HG03108 (cell line): ENCODE measurements at regions not wholly inside any gene's neighbourhood (a gene's known extent, or its start where the extent isn't known, plus 50 kb on each side); places are given as distances from the start of the nearest gene placed in this dataset.

ENCODE experiments used
- ATAC-seq: cut with Tn5 transposase; IDR thresholded peaks from one replicate; pipeline ENCODE4 v1.9.1; 2021; ENCODE audit warnings: moderate library complexity; ENCODE audit not compliant: unreplicated experiment

DNA sequence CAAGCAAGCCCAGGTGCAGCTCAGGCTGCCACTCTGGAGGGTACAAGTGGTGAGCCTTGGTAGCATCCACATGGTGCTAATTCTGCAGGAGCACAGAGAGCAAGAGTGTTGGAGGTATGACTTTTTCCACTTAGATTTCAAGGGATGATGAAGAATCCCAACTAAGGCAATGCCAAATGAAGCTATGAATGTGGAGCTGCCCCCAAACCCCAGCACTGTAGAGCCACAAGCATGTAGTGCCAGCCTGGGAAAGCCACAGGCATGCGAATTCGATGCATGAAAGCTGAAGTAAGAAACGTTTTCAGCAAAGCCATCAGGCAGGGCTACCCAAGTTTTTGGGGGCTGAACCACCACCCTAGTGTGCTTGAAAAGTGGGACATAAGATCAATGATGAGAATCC lies 251.1 kb downstream of the HAO1 start:
- no peak for ATAC-seq

DNA sequence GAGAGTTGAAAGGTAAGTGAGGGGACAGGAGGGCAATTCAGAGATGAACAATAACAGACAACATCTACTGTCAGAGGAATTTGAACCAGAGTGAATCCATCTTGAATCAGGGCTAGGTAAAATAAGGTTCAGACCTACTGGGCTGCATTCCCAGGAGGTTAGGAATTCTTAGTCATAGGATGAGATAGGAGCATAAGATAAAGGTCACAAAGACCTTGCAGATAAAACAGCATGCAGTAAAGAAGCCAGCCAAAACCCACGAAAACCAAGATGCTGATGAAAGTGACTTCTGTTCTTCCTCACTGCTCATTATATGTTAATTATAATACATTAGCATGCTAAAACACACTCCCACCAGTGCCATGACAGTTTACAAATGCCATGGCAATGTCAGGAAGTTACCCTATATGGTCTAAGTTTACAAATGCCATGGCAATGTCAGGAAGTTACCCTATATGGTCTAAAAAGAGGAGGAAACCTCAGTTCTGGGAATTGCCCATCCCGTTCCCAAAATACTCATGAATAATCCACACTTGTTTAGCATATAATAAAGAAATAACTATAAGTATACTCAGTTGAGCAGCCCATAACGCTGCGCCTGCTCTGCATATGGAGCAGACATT lies 248.5 kb downstream of the HAO1 start:
- no peak for ATAC-seq

DNA sequence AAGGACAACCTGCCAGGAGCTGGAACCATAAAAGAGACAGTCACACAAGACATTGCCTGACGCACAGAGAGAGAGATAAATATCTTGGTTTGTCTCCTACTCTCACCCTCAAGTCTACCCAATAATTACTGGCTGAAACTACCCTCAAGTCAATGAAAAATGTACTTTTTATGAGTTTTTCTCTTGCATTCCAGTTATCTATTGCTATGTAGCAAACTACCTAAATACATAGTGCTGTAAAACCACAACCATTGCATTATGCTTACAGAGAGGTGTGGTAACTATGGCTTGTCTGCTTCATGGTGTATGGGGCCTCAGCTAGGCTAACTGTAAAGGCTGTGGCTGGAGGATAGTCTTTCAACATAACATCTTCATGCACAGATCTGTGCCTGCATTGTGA lies 247.8 kb downstream of the HAO1 start:
- no peak for ATAC-seq

DNA sequence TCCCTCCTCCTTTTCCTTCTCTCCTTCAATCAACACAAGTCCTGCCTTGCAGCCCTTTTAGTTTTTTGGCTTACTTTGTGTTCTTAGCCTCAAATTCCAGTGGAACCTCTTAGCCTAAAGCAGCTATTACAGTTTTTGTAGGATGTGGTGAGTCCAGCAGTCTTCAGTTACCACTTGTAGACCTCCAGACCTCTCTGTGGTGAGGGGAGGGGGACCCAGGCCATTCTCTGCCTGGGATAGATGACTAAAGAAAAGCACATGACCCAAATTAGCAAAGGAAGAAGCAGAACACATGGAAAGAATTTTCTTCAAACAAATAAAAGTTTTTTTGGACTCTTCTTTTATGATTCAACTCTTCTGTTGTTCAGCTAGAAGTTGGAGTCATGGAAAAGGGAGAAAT lies 246.5 kb downstream of the HAO1 start:
- ATAC-seq = no peak

DNA sequence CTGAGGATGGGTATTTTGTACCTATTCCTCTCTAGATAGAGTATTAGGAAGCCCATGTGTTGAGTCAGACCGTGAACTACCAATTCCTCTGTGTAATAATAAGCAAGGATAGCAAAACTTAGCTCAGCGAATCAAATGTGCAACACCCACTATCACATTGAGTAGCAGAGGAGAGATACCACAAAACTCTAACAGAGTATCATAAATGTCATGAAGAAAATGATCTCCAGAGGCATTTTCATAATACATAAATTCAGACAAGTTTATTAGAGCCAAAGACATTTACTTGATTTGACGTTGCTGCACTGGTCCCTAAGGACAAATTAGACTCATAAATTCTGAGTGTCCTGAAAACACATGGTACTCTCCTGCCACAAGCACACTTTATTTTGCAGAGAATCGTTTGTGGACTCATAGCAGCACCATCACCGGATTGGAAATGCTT lies 245.2 kb downstream of the HAO1 start:
- no peak for ATAC-seq

DNA sequence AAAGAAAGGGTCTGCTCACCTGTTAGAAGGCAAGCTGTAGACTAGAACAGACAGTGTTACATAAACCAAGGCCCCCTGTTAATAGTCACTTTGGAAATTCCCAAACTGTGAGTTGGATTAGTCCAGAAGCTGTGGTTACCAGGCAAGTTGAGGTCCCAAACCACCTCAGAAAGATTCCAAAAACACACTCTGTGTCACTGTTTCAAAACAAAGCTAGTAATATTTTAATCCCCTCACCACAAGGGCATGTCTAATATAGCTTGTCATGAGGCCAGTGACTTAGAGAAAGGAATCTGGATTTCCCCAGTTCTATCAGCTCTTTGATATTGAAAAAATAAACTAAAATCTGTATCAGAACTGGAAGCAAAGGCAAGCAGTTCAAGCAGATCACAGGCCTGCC lies 244.6 kb downstream of the HAO1 start:
- ATAC-seq = no peak

DNA sequence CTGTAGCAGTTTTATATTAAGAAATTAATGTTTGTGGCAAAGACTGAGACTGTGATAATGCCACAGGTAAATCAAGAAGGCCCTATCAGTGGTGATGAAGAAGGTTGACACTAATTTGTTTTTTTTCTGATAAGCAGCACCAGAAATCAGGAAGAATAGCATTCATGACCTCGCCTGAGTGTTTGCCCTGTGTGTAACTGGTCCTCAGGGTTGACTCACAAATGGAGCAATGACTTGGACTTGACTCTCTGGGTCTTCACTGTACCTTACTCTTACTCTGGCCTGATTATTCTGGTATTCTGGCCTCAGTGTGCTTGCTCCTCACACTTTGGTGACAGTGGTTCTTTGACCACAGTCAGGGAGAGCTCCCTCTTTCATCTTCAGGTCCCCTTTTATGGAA lies 243.9 kb downstream of the HAO1 start:
- ATAC-seq = no peak

DNA sequence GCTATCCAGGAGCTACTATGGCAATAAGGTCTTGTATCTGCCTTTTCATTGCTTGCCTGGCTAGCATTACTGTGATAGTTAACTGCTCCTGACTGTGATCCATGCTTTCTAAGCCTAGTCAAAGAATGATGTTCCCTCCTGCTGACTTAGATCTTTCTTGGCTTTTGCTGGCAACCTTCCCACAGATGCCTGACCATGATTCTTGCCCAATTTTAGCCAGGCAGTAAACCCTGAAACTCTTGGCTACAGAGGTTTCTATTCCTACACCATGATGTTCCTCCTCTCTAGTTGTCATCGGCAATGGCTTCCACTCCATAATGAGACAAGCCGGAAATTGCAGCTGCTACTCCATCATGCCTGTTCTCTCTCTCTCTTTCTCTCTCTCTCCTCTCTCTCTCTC lies 238.1 kb downstream of the HAO1 start:
- no peak for ATAC-seq

DNA sequence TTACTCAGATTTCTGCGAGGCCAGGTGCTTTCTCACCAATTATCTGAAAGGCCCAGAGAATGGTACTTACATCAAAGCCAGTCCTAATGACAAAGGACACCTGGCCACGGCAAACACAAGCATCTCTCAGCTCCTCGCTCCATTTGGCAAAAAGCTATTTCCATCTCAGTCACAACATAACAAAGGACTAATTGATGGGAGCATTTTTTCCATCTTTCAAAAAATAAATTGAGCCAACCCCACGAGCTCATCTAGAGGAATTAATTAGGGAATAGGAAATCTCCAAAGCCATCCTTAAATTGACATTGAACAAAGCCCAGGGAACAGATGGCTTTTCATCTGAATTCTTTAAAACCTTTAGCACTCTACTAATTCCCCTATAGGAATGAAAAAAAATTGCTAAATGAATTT lies 236.7 kb downstream of the HAO1 start:
- no peak for ATAC-seq

DNA sequence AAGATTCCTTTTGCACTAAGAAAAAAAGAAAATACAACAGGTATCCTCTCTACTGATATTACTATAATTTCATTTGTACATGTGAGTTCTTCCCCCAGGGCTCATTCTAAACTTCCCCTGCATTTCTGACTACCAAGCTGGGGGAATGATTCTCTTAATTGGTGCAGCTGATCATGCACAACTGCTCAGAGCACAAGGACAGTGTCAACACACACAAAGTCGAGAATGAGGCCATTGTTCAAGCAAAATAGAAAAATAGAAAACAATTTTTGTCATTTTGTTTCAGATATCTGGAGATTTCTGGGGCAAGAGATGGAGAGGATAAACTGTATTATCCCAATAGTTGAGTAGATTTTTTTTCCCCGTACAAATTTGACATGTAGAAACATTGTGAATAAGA lies 236.3 kb downstream of the HAO1 start:
- ATAC-seq = no peak

DNA sequence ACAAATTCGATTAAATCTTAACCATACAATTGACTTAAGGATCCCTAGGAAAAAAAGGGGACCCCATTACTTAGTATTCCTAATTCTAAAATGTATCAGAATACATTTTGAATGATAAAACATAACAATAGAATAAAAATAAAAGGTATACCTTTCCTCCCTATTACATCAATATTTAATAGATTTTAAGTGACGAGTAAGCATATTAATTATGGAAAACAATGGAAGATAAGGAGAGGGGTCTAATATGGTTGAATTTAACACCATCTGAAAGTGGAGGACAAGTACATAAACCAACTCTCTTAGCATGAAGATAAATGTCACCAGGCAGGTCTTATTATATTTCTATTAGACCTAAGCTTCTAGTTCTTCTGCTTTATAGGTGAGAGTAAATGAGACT lies 232.1 kb downstream of the HAO1 start:
- no peak for ATAC-seq

DNA sequence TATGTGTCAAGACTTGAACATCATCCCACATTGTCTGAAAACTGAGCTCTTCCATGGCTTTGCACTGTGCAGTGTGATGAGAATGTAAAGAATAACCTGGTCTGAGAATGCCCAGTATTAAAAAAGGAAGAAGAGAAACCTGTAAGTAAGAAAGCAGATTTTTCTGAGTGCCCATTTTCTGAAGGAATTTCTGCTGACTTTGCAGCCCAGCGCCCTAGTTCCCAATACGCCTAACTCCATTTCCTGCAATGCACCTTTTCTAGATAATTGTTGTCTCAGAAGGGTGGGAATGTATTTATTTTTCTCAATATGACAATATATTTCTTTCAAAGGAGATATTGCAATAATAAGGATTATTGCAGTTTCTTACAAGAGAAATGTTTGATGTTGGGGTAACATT lies 231.5 kb downstream of the HAO1 start:
- no peak for ATAC-seq

DNA sequence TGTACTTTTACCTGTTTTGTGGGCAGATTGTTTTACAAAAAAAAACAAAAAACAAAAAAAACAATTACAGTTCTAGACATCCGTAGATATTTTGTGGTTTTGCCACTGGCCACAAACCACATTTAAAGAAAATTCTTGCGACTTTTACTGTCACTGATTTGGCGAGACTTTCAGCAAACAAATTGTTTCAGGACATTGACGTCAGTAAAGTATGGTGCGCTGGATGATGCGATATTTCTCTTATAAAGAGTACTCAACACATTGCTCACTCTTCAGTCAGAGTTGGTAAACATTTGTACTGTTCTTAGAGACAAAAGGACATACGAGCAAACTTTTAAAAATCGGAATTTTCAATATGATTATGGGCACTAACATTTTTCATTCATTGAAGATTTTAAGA lies 229.8 kb downstream of the HAO1 start:
- no peak for ATAC-seq

DNA sequence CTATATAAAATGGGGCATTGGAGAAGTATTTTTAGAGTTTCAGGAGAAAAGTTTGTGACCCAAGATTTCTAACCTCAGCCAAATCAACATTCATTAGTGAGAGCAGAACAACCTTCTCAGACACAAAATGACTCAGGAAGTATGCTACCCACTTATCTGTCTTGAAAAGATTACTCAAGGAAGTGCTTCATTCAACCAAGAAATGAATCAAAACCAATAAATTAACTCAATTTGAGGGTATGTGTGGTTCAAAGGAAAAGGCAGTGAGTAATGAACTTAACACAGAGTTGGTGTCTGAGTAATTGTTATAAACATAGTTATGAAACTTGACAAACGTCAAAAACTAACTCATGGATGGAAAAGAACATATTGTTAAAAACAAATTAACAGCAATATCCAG lies 227.6 kb downstream of the HAO1 start:
- ATAC-seq = no peak

DNA sequence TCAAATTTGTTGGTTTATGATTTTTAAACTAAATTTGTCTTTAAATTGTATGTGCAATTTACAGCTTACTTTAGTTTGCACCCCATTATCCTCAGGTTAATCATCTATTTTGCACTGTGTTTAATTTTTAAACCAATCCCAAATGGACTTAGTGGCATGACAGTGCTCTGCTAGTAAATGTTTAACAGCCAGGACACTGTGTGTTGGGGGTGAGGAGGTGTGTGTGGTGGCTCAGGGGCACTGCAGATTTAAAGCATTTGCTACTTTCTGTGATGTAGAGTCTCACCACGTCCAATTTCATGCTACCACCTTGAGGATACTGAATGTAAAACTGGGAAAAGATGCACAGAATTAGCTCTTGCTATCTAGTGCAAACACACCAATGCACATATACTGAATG lies 225.7 kb downstream of the HAO1 start:
- no peak for ATAC-seq

DNA sequence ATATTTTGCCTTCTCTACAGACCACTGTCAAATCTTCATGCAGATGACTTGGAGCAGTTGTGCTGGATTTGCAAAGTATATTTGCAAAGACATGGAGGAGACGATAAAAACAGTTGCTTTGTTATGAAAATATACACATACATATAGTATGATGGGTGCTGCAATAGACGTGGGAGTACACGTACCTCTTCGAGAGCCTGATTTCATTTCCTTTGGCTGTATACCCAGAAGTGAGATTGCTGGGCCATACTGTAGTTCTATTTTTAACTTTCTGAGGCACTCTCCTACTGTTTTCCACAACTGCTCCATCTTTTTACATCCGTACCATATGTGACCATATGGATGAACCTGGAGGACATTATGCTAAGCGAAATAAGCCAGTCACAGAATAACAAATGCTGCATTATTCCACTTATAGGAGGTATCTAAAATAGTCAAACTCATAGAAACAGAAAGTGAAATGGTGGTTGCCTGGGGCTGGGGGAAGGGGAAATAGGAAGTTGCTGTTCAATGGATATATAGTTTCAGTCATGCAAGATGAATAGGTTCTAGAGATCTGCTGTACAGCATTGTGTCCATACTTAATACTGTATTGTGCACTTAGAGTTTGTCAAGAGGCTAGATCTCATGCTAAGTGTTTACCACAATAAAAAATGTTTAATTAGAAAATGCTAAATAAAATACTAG lies 223.8 kb downstream of the HAO1 start:
- ATAC-seq = no peak

DNA sequence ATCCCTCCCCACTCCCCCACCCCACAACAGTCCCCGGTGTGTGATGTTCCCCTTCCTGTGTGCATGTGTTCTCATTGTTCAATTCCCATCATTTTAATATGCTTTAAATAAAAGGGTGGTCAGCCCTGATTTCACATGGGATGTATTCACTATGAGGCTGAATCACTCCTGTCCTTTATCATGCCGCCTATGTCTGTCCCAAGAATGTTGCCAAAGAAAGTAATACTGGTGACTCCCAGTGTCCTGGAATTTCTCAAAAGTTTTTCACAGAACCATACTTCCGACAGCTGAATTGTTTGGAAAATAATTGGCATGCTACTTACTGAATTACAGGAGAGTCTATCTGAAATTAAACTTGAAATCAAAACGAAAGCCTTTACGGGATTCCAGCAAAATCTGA lies 217.7 kb downstream of the HAO1 start:
- no peak for ATAC-seq

DNA sequence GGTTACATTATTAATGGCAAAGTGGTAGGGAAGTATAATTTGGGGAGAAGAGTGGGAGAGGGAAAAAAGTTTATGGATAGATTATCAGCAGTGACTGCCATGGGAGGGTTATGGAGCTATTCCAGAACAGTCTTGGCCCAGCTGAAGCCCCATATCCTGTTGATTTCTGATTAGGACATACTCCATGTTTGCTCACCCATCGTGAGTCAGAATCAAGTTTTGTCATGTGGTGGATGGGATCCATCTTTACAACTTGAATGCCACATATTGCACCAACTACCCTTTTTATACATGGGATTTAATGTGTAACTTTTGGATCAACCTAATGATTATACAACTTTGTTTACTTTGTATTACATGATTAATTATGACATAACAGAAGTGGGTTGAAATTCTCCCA lies 217.0 kb downstream of the HAO1 start:
- no peak for ATAC-seq

DNA sequence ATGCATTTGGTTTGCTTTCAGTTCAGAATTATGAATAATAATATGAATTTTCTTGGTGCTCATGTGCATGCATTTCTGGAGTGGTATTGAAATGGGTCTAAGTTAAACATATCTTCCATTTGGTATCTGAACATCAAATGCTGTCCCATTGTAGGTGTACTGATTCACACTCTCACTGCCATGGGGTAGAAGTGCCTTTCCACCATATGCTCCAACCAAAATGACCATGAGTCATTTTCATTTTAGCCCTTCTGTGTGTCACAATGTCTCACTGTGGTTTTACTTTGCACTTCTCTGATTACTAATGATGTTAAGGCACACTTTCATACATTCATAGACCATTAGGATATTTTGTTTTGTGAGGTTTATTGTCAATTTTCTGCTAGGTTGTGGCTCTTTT lies 211.9 kb downstream of the HAO1 start:
- ATAC-seq = no peak

DNA sequence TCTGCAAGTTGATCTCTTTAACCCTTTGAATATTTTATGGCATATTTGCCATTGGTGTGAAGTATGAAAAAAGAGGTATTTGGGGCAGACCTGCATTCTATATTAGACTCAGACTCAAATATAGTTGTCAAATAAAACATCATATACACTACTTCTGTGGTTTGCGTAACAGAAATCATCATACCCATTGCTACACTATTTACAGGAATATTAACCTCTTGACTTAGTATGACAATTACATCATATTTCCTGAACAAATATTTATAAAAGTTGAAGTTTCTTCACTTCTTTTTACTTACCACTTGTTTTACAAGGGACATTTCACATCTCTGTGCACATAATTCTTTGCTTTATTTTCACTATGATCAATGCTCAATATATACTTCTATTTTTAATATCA lies 206.0 kb downstream of the HAO1 start:
- ATAC-seq = no peak

DNA sequence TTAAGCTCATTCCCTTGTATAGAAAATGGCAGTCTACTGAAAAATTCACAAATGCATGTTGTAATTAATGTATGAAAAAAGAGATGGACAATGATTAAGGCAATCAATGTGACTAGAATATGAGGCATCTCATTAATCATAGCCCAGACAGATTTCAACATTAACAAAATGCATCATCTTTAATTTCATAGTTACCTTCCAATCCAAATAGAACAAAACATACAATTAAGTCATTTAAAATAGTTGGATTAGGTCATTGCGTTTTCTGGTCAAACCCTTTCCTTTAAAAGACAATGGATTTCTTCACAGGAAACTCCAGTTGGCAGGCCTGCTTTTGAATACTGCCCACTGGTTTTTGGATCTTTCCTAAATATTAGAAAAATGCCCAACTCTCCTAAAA lies 203.9 kb downstream of the HAO1 start:
- no peak for ATAC-seq

DNA sequence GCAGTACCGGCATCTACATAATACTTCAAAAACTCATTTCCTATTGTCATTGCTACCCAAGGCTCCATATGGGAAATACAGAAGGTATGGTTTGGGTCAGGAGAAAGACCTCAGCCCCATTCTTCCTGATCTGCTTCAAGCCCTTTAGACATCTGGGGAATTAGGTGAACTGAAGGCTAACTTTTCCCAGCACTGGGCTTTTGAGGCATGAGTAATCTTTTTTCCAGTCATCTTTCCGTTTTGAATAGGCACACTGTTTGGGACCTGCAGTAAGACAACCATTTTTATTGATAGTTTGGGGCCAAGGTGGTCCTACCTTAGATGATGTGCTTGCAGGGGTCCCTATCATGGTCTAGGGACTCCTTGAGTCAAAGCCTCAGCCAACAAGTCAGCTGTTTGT lies 198.4 kb downstream of the HAO1 start:
- ATAC-seq = no peak

DNA sequence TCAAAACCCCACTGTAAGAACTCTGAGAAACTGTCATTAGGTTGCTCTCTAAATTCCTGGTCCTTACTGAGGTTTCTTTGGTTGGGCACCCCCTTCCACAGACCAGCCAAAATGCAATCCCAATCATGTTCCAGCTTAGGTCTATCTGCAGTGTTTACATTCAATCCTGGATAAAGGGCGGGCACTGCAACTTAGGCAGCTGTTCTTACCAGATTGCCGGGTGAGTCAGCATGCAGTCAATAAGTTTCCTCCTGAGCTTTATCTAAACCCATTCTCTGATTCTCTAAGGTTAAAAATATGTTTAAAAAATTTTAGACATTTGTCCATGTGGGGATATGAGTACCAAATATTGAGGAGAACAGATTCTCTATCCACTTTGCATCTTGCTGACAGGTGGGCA lies 197.8 kb downstream of the HAO1 start:
- no peak for ATAC-seq
